HG02885 (cell line): ENCODE measurements at regions not wholly inside any gene's neighbourhood (a gene's known extent, or its start where the extent isn't known, plus 50 kb on each side); places are given as distances from the start of the nearest gene placed in this dataset.
"Not testable (repeated sequence)": the region's sequence is repeated elsewhere in the genome, so short reads cannot be mapped to it uniquely, and the experiment has no call there.

Experiments
- ATAC-seq: cut with Tn5 transposase; IDR thresholded peaks from one replicate; pipeline ENCODE4 v1.9.1; 2021; ENCODE audit warnings: mild to moderate bottlenecking; ENCODE audit not compliant: unreplicated experiment, poor library complexity

DNA sequence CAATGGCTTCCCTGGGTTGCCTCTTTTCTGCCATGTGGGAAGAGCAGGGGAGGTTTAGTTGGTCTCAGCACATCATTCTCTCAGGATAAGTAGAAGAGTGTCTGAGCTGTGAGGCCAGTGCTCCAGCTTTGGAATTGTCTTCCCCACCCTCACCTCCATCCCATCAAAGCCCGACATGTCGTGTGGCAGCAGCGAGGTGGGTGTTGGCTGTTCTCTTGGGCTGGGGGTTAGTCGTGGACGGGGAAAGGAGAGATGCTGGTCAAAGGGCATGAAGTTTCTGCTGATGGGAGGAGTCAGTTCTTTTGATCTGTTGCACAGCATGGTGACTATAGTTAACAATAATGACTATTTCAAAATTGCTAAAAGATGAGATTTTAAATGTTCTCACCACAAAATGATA is 404.2 kb downstream of the TMEM121 start:
- no peak for ATAC-seq

DNA sequence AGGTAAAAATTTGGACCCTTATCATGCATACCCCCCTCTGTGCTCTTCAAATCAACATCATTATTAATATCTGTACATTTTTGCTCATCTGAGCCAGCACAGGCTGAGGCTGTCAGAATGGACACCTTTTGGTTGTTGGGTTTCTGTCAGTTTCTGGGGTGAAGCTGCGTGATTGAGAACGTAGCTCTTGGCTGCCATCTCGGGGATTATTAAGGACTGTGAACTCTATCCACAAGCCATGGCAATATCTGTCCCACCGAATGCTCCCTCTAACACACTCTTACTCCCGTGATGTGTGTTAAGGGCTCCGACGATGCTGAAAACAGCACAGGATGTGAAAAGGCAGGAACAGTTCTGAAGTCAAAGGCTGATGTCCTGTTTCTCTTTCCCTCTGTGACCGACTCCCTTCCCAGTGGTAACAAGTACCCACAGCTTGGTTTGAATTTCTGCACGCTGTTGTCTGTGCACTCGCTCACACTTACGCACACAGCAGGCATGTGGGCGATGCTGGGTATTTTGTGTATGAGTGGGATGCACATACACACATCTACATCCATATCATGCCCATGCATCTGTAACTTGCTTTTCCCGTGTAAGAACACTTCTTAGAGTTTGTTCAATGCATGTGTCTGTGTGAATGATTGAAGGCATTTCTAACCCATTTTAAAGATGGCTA is 405.6 kb downstream of the TMEM121 start:
- ATAC-seq: no peak

DNA sequence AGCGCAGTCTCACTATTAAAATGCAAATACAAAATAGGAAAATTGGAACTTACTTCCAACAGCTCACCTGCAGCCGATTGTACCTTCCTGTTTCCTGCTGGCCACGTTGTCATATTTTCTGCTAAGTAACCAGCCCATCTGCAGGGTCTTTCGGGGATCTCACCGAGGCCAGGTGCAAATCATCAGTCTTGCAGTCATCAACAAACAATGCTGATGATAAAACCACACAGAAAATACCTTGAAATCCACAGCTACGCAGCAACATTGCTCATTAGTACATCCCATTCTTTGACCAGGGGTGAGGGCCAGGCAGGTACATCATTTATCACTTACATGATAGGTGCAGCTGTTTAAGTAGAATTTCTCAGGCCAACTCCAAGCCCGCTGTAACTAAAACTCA is 406.9 kb downstream of the TMEM121 start:
- no peak for ATAC-seq

DNA sequence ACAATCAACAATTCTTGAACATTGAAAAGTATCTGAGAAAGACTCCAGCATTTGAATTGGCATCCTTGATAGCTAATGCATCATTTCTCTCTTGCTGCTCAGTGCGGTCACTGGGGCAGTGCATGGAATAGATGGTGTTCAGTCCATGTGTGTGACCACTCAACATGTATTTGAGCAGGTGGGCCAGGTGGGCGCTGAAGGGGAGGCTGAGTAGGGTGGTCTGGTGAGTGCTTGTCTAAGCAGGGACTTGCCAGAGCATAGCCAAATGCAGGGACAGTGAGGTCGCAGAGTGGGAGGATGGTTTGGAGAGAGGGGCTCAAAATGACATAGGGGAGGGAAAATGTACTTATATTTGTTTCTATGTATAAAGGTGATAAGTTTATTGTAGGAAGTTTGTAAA is 409.0 kb downstream of the TMEM121 start:
- no peak for ATAC-seq

DNA sequence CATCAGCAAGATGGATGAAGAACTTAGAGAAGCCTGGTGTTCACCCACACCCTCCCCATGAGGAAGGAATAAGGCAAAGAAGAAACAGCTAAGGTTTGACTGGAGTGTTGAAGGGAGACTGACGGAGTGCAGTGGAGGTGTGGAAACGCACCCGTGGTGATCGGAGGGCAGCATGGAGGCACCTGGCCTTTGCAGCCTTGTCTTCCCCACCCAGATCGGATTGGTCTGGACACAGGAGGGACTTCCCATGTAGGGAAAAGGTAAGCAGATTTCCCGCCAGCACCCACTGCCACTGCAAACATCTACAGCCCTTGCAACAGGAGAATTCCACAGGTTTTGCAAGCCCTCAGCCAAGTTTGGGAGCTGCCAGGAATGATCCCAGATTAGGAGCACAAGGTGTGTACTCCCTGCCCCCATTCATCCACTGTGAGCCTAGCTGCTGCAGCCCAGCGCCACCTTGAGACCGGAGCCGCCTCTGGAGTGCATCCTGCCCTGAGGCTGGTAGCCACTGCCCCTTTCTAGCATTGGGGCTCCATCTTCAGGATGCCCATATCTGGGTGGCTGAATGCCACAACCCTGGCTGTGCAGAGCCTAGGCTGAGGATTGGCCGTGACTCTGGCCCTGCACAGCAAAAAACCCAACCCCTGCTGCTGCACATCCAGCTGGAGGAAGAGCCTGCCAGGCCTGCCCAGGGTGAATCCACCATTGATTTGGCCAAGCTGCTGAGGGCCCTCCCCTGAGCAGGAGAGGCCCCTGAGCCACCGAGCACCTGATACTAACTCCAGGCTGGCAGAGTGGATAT is 411.1 kb downstream of the TMEM121 start:
- ATAC-seq: no peak

DNA sequence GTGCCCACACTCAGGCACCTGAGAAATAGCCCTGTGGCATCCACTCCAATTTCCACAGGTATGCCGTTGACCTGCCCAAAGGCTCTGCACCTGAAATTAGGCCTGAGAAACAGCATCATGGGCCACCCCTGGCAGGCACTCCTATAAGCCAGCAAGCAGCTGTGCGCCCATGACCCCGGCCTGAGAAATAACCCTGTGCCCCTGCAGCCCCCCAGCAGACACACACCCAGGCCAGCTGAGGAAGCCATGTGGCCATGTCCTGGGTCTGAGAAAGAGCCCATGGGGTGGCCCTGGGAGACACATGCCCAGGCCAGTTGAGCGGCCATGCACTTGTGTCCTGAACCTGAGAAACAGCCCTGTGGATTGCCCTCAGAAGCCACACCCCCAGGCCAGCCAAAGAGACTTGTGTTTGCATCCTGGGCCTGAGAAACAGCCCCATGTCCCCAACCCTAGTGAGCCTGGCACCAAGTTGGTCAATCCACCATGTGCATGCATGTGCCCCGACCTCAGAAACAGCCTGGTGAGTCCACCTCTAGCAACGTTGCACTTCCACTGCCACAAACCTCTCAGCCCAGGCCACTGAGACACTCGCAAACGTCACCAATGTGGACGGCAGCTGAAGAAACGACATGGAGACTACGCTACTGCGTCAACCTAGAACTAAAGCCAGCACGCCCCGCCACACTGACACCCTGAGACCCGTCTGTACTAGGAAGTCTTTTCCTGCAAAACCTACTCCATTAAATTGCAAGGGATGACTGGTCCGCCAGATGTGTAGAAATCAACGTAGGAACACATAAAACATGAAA is 411.9 kb downstream of the TMEM121 start:
- no peak for ATAC-seq

DNA sequence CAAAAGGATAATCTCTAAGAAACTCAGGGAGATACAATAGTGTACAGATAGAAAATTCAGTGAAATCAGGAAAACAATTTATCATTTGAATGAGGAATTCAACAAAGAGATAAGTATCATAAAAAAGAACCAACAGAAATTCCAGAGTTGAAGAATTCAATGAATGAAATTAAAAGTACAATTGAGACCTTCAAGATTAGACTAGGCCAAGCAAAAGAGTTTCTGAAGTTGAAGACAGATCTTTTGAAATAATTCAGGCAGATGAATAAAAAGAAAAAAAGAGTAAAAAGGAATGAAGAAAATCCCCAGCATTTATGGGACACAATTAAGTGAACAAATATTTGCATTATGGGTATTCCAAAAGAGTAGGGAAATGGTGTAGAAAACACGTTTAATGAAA is 412.6 kb downstream of the TMEM121 start:
- no peak for ATAC-seq

DNA sequence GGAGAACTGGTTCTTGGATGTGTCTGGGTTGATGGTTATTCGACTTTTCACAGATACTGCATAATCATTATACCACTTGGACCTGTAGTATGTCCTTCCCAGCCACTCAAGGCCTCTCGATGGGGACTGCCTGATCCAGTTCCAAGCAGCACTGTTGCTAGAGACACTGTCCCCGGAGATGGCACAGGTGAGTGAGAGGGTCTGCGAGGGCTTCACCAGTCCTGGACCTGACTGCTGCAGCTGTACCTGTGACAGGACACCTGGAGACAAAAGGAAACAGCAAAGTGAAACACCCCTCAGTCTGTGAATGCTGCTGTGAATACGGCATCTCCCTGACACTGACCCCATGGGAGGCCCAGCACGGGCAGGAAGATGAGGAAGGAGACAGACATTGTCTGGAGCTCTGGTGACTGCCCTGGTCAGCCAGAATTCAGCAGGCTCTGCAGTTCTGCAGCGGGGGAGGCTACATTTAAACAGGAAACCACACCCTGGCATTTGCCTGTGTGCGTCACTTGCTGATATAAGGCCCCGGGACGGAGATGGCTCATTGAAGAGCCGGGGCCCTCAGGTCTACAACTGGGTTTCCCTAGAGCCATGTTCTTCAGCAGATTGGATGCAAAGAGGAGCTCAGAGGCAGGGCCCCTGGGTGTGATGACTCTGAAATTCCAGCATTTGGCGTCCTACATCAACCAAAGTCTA is 413.6 kb downstream of the TMEM121 start:
- ATAC-seq: no peak

DNA sequence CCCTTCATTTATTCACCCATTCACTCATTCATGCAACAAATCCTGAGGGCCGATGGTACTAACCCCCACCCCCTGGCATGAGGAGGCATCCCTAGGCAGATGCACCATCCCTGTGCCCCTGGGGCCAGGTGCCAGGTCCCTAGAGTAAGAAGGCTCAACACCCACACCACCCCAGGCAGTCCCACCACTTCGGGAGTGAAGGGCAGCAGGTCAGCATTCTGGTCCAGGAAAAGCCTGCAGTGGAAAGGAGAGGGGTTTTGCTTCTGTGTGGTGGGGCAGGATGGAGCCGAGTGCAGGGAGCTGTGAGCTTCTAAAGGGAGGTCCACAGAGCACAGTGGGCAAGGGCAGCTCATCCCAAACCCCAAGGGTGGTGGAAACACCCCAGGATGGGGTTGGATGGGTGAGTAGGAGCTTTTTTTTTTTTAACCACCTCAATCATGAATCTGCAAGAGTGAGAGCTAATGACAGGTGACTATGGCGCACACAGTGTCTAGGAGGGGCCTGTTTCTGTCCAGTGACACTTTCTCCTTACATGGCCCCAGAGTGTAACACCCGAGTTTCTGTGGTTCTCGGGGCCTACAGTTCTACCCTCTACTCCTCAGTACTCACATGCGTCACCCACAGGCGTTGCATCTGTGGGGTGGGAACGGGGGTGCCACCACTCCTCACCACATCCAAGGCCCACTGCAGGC is 414.3 kb downstream of the TMEM121 start:
- ATAC-seq: no peak

DNA sequence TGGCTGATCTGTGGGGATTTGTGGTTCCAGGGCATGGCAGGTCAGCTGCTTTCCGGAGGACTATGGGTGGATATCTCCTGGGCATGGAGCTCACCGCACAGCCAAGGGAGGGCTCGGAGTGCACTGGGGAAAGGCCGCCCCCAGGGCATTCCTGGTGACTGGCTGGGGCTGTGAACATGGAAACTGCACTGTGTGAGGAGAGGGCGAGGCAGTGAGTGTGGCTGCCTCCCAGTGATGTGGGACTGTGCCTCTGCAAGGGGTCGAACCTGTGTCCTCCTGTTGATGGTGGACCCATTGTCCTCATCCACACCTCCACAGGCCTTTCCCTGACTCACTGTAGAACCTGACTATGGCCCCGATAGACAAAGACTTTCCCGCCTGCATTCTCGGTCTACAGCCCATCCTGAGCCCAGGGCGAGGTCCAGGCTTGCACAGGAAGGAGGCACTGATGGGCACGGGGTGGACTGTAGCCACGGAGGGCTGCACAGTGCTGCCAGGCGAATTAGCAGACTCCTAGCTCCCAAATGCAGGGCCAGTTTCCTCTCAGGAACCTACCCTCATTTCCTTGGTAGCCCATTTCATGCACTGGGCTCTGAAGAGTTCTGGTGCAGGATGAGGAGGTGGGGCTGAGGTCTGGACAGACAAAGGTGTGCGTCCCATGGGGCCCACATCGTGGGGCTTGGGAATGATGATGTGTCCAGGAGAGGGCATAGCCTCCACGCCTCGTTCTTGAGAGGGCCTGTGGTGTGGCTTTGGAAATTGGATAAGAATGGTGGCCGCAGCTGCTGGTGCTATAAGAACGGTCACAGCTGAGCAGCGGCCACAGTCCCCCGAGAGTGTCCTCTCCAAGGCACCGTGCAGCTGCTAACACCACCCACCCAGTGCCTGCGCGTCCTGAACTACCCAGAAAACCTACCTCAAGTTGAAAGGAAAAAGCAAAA is 415.1 kb downstream of the TMEM121 start:
- no peak for ATAC-seq

DNA sequence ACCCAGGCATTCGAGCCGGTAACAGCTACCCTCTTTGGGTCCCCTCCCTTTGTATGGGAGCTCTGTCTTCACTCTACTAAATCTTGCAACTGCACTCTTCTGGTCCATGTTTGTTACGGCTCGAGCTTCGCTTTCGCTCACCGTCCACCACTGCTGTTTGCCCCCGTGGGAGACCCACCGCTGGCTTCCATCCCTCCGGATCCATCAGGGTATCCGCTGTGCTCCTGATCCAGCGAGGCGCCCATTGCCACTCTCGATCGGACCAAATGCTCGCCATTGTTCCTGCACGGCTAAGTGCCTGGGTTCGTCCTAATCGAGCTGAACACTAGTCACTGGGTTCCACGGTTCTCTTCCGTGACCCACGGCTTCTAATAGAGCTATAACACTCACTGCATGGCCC is 416.3 kb downstream of the TMEM121 start:
- not testable (repeated sequence) for ATAC-seq

DNA sequence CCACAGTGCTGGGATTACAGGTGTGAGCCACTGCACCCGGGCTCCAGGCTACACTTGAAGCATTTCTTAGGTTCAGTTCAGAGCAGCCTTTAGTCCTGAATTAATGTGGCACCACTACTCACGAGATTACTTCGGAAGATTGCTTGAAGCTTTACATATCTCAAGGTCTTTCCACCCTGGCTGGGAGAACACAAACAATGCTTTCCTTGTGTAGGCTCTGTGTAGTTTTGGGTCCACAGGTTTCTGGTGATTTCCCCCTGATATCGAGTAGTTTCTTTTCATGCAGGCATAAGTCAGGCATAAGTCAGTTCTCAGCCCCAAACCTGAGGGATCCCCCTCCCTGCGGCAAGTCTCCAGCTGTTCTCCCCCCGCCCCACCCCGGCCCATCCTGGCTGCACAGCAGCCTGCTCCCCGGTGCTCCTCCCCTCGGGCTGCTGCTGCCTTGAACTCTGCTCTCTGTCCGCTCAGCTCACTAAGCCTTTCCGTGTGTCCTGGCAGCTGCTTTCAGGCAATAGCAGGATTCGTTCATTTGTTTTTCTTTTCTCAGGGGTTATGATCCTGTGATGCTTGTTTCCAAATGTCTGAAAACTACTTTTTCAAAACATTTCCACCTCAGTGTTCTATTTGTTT is 417.7 kb downstream of the TMEM121 start:
- ATAC-seq: no peak

DNA sequence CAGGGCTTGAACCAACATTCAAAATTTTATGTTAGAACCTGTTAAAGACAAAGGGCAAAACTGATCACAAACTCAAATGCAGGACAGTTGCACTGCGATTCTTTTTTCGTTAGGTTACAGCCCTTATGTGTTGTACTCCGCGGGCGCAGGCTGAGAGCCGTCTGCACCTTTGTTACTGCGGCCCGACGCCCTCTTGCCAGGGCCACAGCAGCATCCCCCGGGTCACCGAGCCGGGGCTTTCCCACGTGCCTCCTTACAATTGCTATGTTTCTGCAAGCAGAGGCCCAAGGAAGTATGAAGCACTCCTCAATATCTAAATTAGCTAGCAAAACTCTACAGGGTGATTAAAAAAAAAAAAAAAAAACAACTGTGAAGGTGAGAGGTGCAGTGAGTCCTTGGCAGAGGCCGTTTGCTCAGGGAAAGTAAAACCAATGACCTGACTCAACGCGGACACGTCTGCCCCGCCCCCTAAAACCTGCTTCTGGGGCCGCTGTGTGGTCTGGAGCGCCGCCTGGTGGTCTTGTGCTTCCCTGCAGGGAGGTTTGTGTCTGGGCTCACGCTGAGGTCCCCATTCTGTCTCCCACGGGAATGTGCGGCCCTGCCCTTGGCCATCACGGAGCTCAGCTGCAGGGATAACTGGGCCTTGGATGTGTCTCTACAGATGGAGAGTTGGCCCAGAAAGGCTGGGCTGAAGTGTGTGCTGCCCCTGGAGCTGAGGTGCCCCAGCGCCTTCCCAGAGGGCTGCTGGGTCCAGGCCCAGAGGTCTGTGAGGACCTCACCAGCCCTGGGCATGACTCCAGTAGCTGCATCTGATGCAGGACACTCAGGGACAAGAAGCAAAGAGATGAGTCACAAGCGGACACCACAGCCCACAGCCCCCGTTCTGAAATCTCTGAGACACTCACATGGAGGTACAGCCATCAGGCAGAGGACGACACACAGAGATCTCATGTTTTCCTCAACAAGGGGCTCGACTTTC is 418.5 kb downstream of the TMEM121 start:
- ATAC-seq: no peak

DNA sequence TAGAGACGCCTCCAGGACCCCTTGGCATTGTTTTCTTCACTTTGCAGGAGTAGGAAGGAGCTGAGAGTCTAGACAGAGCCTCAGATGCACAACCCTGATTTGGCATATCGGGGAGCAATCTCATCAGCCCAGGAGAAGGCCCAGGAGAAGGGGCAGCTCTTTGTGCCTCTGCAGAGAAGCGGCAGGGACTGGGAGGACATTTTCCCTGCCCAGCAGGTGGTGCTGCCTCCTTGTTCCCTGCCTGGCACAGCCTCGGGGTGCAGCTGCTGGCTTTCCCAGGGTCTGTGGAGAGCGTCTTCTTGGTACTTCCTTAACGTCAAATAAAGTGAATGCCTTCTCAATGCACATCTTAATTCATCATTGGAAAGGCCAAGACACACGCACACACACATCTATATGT is 419.5 kb downstream of the TMEM121 start:
- no peak for ATAC-seq

DNA sequence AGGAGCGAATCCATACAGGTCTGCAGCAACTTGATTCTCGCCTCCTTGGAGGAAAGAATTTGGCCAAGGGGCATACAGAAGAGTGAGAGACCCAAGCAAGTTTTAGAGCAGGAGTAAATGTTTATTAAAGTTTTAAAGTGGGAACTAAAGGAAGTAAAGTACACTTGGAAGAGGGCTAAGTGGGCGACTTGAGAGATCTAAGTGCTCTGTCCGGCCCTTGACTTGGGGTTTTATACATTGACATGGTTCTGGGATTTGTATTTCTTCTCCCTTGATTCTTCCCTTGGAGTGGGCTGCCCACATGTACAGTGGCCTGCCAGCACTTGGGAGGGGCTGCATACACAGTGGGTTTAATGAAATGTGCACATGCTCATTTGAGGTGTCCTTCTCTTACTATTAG is 421.2 kb downstream of the TMEM121 start:
- no peak for ATAC-seq

DNA sequence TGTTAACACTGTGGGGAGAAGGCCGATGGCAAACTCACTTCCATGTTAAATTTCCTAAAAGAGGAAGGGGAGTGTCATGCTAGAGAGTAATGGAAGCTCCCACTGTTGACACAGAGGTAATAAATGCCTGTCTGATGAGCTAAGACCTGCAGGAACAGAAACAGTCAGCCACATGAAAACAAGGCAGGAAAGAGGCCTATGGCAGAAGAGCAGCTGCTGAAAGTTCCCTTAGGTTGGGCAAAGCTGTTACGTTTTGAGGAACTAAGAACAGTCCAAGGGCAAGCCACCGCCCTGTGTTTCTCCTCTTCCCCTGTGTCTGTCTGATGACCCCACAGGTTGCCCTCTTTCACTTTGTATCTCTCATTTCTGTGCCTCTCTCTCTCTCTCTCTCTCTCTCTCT is 422.6 kb downstream of the TMEM121 start:
- not testable (repeated sequence) for ATAC-seq

DNA sequence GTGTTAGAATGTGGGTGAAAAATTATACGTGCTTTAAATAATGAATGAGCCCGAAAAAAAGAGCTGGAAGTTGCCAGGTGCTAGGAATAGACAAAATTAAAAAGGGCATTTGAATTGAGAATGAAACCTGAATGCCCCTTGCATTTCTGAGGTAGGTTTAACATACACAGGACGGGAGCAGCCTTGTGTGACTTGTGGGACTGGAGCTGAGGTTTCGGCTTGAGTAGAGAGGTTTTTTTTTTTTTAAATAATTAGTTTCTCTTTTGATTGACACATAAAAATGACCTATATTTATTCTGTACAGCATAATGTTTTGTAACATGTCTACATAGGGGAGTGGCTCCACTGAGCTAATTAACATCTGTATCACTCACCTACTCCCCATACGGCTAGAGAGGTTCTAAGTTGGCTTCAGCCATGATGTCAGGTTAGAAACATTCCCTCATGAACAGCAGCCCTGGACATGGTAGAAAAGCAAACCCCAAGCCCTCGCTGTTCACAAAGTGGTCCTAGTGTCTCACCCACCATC is 424.0 kb downstream of the TMEM121 start:
- ATAC-seq: not testable (repeated sequence)
